ENCODE measurements at regions not wholly inside any gene's neighbourhood (a gene's known extent, or its start where the extent isn't known, plus 50 kb on each side); places are given as distances from the start of the nearest gene placed in this dataset.

DNA sequence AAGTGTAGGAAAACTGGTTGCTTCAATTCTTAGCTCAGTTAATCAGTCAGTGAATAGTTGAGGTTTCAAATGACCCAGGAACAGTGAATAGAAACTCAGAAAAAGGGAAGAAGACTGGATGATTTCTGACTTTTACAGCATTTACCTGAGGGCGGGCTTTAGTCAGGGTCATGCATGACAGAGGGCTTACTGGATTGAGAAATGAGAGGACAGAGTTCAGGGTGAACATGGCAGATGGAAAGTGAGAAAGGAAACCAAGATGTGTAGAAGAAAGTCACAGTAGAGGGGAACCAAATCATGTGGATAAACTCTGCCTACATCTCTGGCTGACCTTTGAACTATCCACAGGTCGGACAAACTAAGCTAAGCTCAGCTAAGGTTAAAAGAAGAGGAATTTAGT, 596.0 kb downstream of the SEMA5A start:
- TF ChIP-seq, protein P1, sequence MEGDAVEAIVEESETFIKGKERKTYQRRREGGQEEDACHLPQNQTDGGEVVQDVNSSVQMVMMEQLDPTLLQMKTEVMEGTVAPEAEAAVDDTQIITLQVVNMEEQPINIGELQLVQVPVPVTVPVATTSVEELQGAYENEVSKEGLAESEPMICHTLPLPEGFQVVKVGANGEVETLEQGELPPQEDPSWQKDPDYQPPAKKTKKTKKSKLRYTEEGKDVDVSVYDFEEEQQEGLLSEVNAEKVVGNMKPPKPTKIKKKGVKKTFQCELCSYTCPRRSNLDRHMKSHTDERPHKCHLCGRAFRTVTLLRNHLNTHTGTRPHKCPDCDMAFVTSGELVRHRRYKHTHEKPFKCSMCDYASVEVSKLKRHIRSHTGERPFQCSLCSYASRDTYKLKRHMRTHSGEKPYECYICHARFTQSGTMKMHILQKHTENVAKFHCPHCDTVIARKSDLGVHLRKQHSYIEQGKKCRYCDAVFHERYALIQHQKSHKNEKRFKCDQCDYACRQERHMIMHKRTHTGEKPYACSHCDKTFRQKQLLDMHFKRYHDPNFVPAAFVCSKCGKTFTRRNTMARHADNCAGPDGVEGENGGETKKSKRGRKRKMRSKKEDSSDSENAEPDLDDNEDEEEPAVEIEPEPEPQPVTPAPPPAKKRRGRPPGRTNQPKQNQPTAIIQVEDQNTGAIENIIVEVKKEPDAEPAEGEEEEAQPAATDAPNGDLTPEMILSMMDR (IDR thresholded peaks at IDR 0.05; ENCODE audit: low read depth, low read length): no peak
- TF ChIP-seq EZH2phosphoT487 (IDR thresholded peaks at IDR 0.05; ENCODE audit: low read depth): peak; percentile 81; the same call in 1 of the 2 replicates
